ENCODE measurements at regions not wholly inside any gene's neighbourhood (a gene's known extent, or its start where the extent isn't known, plus 50 kb on each side); places are given as distances from the start of the nearest gene placed in this dataset.

- DNase-seq: no peak
- H3K27ac ChIP-seq: no peak overlapping the region
- 80 to 82% methylated on average over 3 of the region's 3 CpGs for WGBS, 2 donors
- no peaks in the 10 kb centered on the region for H3K9me3 ChIP-seq
- TF ChIP-seq, protein P1, sequence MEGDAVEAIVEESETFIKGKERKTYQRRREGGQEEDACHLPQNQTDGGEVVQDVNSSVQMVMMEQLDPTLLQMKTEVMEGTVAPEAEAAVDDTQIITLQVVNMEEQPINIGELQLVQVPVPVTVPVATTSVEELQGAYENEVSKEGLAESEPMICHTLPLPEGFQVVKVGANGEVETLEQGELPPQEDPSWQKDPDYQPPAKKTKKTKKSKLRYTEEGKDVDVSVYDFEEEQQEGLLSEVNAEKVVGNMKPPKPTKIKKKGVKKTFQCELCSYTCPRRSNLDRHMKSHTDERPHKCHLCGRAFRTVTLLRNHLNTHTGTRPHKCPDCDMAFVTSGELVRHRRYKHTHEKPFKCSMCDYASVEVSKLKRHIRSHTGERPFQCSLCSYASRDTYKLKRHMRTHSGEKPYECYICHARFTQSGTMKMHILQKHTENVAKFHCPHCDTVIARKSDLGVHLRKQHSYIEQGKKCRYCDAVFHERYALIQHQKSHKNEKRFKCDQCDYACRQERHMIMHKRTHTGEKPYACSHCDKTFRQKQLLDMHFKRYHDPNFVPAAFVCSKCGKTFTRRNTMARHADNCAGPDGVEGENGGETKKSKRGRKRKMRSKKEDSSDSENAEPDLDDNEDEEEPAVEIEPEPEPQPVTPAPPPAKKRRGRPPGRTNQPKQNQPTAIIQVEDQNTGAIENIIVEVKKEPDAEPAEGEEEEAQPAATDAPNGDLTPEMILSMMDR (IDR thresholded peaks at IDR 0.05): no peak
- TF ChIP-seq POLR2A (IDR thresholded peaks at IDR 0.05): no peak
- intact Hi-C loops (cut with DNase I; ENCODE audit: low total_unique reads): no loop called here
- H3K4me3 ChIP-seq: no peak overlapping the region
- H3K36me3 ChIP-seq (ENCODE audit: low read depth, missing control alignments): no peaks in the 10 kb centered on the region
- no peaks in the 10 kb centered on the region for H3K4me1 ChIP-seq
- no peaks in the 10 kb centered on the region for H3K27me3 ChIP-seq
Measured at GRCh38 chr3:181442066-181442465, 269.7 kb upstream of the SOX2 start.

GRCh38 chr3:181432992-181433391 lies 278.7 kb upstream of the SOX2 start:
- Histone ChIP-seq H3K36me3 (ENCODE audit: low read depth, missing control alignments) (no peaks in the 10 kb centered on the region), H3K4me1 (no peaks in the 10 kb centered on the region), H3K9me3 (no peaks in the 10 kb centered on the region), H3K4me3 (no peak overlapping the region), H3K27me3 (no peaks in the 10 kb centered on the region), H3K27ac (no peak overlapping the region)
- DNase-seq: no peak
- WGBS, 2 donors: 77 to 89% methylated on average over 4 of the region's 4 CpGs
- intact Hi-C loops (cut with DNase I; ENCODE audit: low total_unique reads): no loop called here
- no peak for TF ChIP-seq POLR2A (IDR thresholded peaks at IDR 0.05)
- TF ChIP-seq, protein P1 (IDR thresholded peaks at IDR 0.05): no peak

DNA sequence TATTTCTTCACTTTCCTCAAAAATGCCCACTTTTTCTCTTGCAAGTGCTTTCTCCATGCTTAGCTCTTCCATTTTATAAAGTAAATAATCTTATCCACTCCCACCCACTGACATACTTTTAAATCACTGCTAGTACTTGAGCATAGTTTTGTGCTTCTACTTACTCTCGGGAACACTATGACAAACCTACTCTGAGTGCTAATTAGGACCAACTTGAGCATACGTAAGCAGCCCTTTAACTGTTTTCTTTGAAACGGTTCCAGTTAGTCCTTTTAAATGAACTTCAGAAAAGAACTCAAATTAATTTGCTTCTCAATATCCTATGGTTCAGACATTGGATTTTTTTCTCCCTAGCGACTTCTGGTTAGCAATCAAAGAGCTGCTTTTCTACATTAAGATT lies 280.0 kb upstream of the SOX2 start:
- Histone ChIP-seq H3K27ac (no peak overlapping the region), H3K27me3 (no peaks in the 10 kb centered on the region), H3K36me3 (ENCODE audit: low read depth, missing control alignments) (no peaks in the 10 kb centered on the region), H3K9me3 (no peaks in the 10 kb centered on the region), H3K4me1 (no peaks in the 10 kb centered on the region), H3K4me3 (no peak overlapping the region)
- TF ChIP-seq, protein P1 (IDR thresholded peaks at IDR 0.05): no peak
- TF ChIP-seq POLR2A (IDR thresholded peaks at IDR 0.05): no peak
- intact Hi-C loops (cut with DNase I; ENCODE audit: low total_unique reads): no loop called here
- no peak for DNase-seq
- WGBS, 2 donors: 54 to 61% methylated on average over 4 of the region's 4 CpGs

DNA sequence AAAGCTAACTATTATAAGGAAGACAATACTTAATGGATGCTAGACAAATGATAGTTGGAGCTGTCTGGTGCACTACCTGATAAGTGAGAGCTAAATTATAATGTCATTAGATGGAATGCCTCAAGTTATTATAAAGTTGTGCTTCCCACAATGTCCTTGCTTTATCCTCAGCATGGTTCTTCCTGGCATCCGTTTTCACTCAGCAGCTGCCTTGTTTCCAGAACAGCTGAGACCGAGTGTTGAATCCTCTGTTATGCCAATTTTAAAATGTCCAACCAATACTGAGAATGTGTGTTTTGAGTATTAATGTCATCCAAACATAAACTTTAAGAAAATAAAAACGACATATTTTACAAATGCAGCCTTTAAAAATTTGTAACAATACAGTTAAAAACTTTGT lies 286.7 kb upstream of the SOX2 start:
- Histone ChIP-seq H3K9me3 (no peaks in the 10 kb centered on the region), H3K27me3 (no peaks in the 10 kb centered on the region), H3K4me3 (no peak overlapping the region), H3K27ac (no peak overlapping the region), H3K4me1 (no peaks in the 10 kb centered on the region), H3K36me3 (ENCODE audit: low read depth, missing control alignments) (no peaks in the 10 kb centered on the region)
- TF ChIP-seq POLR2A (IDR thresholded peaks at IDR 0.05): no peak
- TF ChIP-seq, protein P1 (IDR thresholded peaks at IDR 0.05): no peak
- 47 to 48% methylated on average over 3 of the region's 3 CpGs for WGBS, 2 donors
- no peak for DNase-seq
- intact Hi-C loops (cut with DNase I; ENCODE audit: low total_unique reads): no loop called here

DNA sequence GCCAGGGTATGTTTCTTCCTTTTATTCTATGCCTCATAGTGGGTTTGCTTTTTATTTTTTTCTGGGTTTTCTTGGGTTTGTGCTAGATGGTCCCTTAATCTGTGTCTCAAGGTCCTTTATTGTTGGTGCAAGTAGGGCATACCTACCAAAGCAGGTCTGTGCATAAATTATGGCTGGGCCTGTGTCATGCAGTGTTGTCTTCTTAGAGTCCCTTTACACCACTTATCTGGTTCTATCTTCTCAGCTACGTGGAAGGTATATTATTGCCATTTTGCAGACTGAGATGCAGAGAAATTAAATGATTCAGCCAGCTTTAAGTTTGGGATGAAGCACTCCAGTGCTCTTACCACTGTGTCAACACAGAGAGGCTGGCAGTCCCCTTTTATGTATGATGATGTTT lies 293.5 kb upstream of the SOX2 start:
- H3K27ac ChIP-seq: no peak overlapping the region
- WGBS, 2 donors: 41 to 45% methylated on average over 1 of the region's 1 CpG

More for the DNA sequence above, 293.5 kb upstream of the SOX2 start:
- intact Hi-C loops (cut with DNase I; ENCODE audit: low total_unique reads): no loop called here
- DNase-seq: no peak
- Histone ChIP-seq H3K4me3 (no peak overlapping the region), H3K9me3 (no peaks in the 10 kb centered on the region), H3K27me3 (no peaks in the 10 kb centered on the region), H3K4me1 (no peaks in the 10 kb centered on the region), H3K36me3 (ENCODE audit: low read depth, missing control alignments) (no peaks in the 10 kb centered on the region)
- TF ChIP-seq POLR2A (IDR thresholded peaks at IDR 0.05): no peak
- TF ChIP-seq, protein P1 (IDR thresholded peaks at IDR 0.05): no peak

Measured in testis (tissue), 2 donors.